Prostate gland (tissue), 2 donors: ENCODE measurements at regions not wholly inside any gene's neighbourhood (a gene's known extent, or its start where the extent isn't known, plus 50 kb on each side); places are given as distances from the start of the nearest gene placed in this dataset.

Source experiments
- POLR2A ChIP-seq: fragments of 450-650 bp; IDR thresholded peaks from one replicate; pipeline ENCODE4 v1.6.1; 2016; ENCODE audit warnings: antibody characterized with exemption, mild to moderate bottlenecking
- POLR2AphosphoS5 ChIP-seq: sonication (generic); formaldehyde crosslinking; IDR thresholded peaks from one replicate; pipeline ENCODE4 v1.6.1; 2017; ENCODE audit warnings: antibody characterized with exemption
- TF ChIP-seq, protein P1 (sequence below), 4 experiments: fragments of 200-600 bp in 2 of 4; fragments of 450-650 bp in 2 of 4; sonication (generic) in 2 of 4; IDR thresholded peaks; 1 replicate in 3 of 4; 2 replicates in 1 of 4; pipeline ENCODE4 v1.5.1; 2016 to 2019; ENCODE audit warnings: antibody characterized with exemption in 4 of 4, mild to moderate bottlenecking in 2 of 4, moderate library complexity in 2 of 4

GRCh38 chr1:41999884-42000283 lies 81.2 kb upstream of the HIVEP3 start:
- TF ChIP-seq, protein P1, sequence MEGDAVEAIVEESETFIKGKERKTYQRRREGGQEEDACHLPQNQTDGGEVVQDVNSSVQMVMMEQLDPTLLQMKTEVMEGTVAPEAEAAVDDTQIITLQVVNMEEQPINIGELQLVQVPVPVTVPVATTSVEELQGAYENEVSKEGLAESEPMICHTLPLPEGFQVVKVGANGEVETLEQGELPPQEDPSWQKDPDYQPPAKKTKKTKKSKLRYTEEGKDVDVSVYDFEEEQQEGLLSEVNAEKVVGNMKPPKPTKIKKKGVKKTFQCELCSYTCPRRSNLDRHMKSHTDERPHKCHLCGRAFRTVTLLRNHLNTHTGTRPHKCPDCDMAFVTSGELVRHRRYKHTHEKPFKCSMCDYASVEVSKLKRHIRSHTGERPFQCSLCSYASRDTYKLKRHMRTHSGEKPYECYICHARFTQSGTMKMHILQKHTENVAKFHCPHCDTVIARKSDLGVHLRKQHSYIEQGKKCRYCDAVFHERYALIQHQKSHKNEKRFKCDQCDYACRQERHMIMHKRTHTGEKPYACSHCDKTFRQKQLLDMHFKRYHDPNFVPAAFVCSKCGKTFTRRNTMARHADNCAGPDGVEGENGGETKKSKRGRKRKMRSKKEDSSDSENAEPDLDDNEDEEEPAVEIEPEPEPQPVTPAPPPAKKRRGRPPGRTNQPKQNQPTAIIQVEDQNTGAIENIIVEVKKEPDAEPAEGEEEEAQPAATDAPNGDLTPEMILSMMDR (IDR thresholded peaks at IDR 0.05): no peak
- TF ChIP-seq POLR2A (no peak), POLR2AphosphoS5 (no peak)
